CD14-positive monocyte (primary cell): ENCODE measurements at regions not wholly inside any gene's neighbourhood (a gene's known extent, or its start where the extent isn't known, plus 50 kb on each side); places are given as distances from the start of the nearest gene placed in this dataset.

Experiments
- DNase-seq, 3 donors: peaks; one replicate each; pipeline ENCODE4 v3.0.0-alpha.2; 2011 to 2022
- H2AFZ ChIP-seq: 2 replicates; pipeline ENCODE4 v1.6.0; 2012; ENCODE audit warnings: mild to moderate bottlenecking, low read depth, low read length, inconsistent platforms; ENCODE audit not compliant: insufficient read depth, poor library complexity, severe bottlenecking
- H3K27ac ChIP-seq, 2 donors: 1 replicate in 1 of 2; 2 replicates in 1 of 2; pipeline ENCODE4 v1.5.1; 2012 to 2013; ENCODE audit warnings: low read length in 2 of 2, control low read depth in 1 of 2, inconsistent platforms in 1 of 2, low read depth in 1 of 2, mild to moderate bottlenecking in 1 of 2
- H3K27me3 ChIP-seq, 2 donors: one replicate each; pipeline versions ENCODE4 v1.6.0 to v1.6.1; 2011 to 2013; ENCODE audit warnings: low read length in 2 of 2; ENCODE audit not compliant: control insufficient read depth in 2 of 2, insufficient read depth in 2 of 2
- H3K36me3 ChIP-seq, 2 donors: replicated peaks in 1 of 2; 1 replicate in 1 of 2; 2 replicates in 1 of 2; pipeline versions ENCODE4 v1.5.1 to v1.6.1; 2012 to 2013; ENCODE audit warnings: low read length in 2 of 2, control low read depth in 1 of 2, inconsistent platforms in 1 of 2, mild to moderate bottlenecking in 1 of 2; ENCODE audit not compliant: insufficient read depth in 2 of 2, control insufficient read depth in 1 of 2
- H3K4me1 ChIP-seq, 2 donors: 1 replicate in 1 of 2; 2 replicates in 1 of 2; pipeline versions ENCODE4 v1.5.1 to v1.6.1; 2012 to 2013; ENCODE audit warnings: low read length in 2 of 2, control low read depth in 1 of 2, inconsistent platforms in 1 of 2, mild to moderate bottlenecking in 1 of 2, moderate library complexity in 1 of 2; ENCODE audit not compliant: insufficient read depth in 2 of 2, control insufficient read depth in 1 of 2
- H3K4me2 ChIP-seq: replicated peaks from 2 replicates; pipeline ENCODE3; 2012; ENCODE audit warnings: low read length, moderate library complexity, mild to moderate bottlenecking; ENCODE audit not compliant: poor library complexity, severe bottlenecking; ENCODE audit errors: extremely low read depth
- H3K4me3 ChIP-seq, 3 experiments: fragments of 200-600 bp in 1 of 3; sonication (generic) in 1 of 3; replicated peaks in 1 of 3; 1 replicate in 2 of 3; 2 replicates in 1 of 3; pipeline ENCODE4 v1.5.1; 2011 to 2013; ENCODE audit warnings: low read length in 3 of 3, mild to moderate bottlenecking in 3 of 3, control low read depth in 2 of 3, low read depth in 2 of 3, inconsistent platforms in 1 of 3, moderate library complexity in 1 of 3
- H3K79me2 ChIP-seq: 2 replicates; pipeline ENCODE4 v1.6.0; 2012; ENCODE audit warnings: mild to moderate bottlenecking, control low read depth, inconsistent platforms, low read length, moderate library complexity; ENCODE audit not compliant: insufficient read depth
- H3K9ac ChIP-seq: 2 replicates; pipeline ENCODE4 v1.6.0; 2017; ENCODE audit warnings: low read length, mild to moderate bottlenecking; ENCODE audit not compliant: insufficient read depth, poor library complexity, severe bottlenecking
- H3K9me3 ChIP-seq, 2 donors: replicated peaks in 1 of 2; 1 replicate in 1 of 2; 2 replicates in 1 of 2; pipeline versions ENCODE4 v1.5.1 to v1.6.1; 2012 to 2013; ENCODE audit warnings: low read length in 2 of 2, control low read depth in 1 of 2; ENCODE audit not compliant: control insufficient read depth in 1 of 2, insufficient read depth in 1 of 2
- H4K20me1 ChIP-seq: 2 replicates; pipeline ENCODE4 v1.6.0; 2012; ENCODE audit warnings: mild to moderate bottlenecking, low read length, control low read depth, moderate library complexity; ENCODE audit not compliant: insufficient read depth
- H3K27ac Mint-ChIP-seq, 7 donors: one replicate each; pipeline ENCODE4 v1.8.0; 2020; ENCODE audit warnings: mild to moderate bottlenecking in 7 of 7, mixed read lengths in 7 of 7, moderate library complexity in 6 of 7, inconsistent platforms in 2 of 7
- H3K27me3 Mint-ChIP-seq, 3 donors: one replicate each; pipeline ENCODE4 v1.8.0; 2021 to 2022; ENCODE audit warnings: low read depth in 3 of 3, mild to moderate bottlenecking in 3 of 3, mixed read lengths in 3 of 3, moderate library complexity in 3 of 3, inconsistent platforms in 1 of 3
- H3K36me3 Mint-ChIP-seq, 2 donors: one replicate each; pipeline ENCODE4 v1.8.0; 2020; ENCODE audit warnings: mixed read lengths in 2 of 2, inconsistent platforms in 1 of 2, mild to moderate bottlenecking in 1 of 2
- H3K4me1 Mint-ChIP-seq: one replicate; pipeline ENCODE4 v1.8.0; 2020; ENCODE audit warnings: mild to moderate bottlenecking, mixed read lengths
- H3K4me3 Mint-ChIP-seq, 2 donors: one replicate each; pipeline ENCODE4 v1.8.0; 2020; ENCODE audit warnings: mild to moderate bottlenecking in 2 of 2, mixed read lengths in 2 of 2, moderate library complexity in 1 of 2
- H3K9me3 Mint-ChIP-seq, 7 donors: one replicate each; pipeline ENCODE4 v1.8.0; 2020 to 2022; ENCODE audit warnings: mixed read lengths in 7 of 7, mild to moderate bottlenecking in 6 of 7, moderate library complexity in 6 of 7, inconsistent platforms in 2 of 7
- WGBS: methylation state at CpG from one replicate; pipeline ENCODE4 v1.1.5; 2013; ENCODE audit warnings: missing lambda C conversion rate; ENCODE audit not compliant: insufficient coverage; 5-methylcytosine and 5-hydroxymethylcytosine counted together
- intact Hi-C, 2 donors: fragments of 100-400 bp; cut with micrococcal nuclease; formaldehyde crosslinking; loops; one replicate each; pipeline versions ENCODE4 v1.15.0 to v1.15.1; 2023
- TF ChIP-seq, protein P1 (sequence below): fragments of 200-600 bp; IDR thresholded peaks from one replicate; pipeline ENCODE4 v1.8.0; 2022; ENCODE audit warnings: antibody characterized with exemption, mild to moderate bottlenecking

GRCh38 chr2:21860907-21861306 lies 737.1 kb downstream of the TDRD15 start:
- H4K20me1 ChIP-seq, result no peaks in the 10 kb centered on the region
- H3K9me3 ChIP-seq, result peaks cover 3 to 12% of the 10 kb centered on the region in 2 donors
- H3K79me2 ChIP-seq, result no peaks in the 10 kb centered on the region
- Mint-ChIP-seq H3K4me3 (no peak overlapping the region), H3K9me3 (peaks cover 0 to 4% (median 2%) of the 10 kb centered on the region in 7 donors), H3K27ac (no peak overlapping the region), H3K4me1 (no peaks in the 10 kb centered on the region), H3K27me3 (peaks cover 0 to 3% (median 0%) of the 10 kb centered on the region in 3 donors), H3K36me3 (no peaks in the 10 kb centered on the region)
- no peak overlapping the region for H2AFZ ChIP-seq
- H3K4me1 ChIP-seq, result no peaks in the 10 kb centered on the region
- no peak for DNase-seq
- no peak overlapping the region for H3K9ac ChIP-seq
- no peaks in the 10 kb centered on the region for H3K36me3 ChIP-seq
- TF ChIP-seq, protein P1, sequence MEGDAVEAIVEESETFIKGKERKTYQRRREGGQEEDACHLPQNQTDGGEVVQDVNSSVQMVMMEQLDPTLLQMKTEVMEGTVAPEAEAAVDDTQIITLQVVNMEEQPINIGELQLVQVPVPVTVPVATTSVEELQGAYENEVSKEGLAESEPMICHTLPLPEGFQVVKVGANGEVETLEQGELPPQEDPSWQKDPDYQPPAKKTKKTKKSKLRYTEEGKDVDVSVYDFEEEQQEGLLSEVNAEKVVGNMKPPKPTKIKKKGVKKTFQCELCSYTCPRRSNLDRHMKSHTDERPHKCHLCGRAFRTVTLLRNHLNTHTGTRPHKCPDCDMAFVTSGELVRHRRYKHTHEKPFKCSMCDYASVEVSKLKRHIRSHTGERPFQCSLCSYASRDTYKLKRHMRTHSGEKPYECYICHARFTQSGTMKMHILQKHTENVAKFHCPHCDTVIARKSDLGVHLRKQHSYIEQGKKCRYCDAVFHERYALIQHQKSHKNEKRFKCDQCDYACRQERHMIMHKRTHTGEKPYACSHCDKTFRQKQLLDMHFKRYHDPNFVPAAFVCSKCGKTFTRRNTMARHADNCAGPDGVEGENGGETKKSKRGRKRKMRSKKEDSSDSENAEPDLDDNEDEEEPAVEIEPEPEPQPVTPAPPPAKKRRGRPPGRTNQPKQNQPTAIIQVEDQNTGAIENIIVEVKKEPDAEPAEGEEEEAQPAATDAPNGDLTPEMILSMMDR, result no peak
- H3K27me3 ChIP-seq, result no peaks in the 10 kb centered on the region
- WGBS, result no CpG with 5 or more reads among the region's 2 CpGs
- no peak overlapping the region for H3K27ac ChIP-seq
- intact Hi-C loops, result no loop called here
- no peak overlapping the region for H3K4me2 ChIP-seq
- H3K4me3 ChIP-seq, result no peak overlapping the region

DNA sequence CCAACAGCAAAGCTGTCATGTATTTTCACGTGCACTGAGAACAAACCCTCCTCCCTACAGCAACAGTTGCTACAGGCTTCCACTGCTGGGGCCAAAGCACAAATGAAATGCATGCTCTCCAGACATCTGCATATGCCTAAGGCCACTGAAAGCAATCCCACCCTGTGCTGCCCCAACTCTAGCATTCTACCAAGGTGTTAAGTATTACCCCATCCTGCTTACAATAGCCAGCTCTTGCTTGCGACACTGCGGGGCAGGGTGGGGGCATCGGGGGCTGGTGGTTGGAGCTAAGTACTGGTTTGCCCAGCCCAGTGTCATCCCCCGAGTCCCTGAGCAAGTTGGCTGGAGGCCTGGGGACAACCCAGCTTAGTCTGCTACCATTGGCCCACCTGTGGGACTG lies 742.5 kb downstream of the TDRD15 start:
- DNase-seq, result no peak
- intact Hi-C loops, result no loop called here
- Histone ChIP-seq H3K4me2 (no peak overlapping the region), H3K27ac (no peak overlapping the region), H3K27me3 (no peaks in the 10 kb centered on the region), H3K4me1 (no peaks in the 10 kb centered on the region), H3K4me3 (no peak overlapping the region), H3K79me2 (no peaks in the 10 kb centered on the region), H3K9me3 (peaks cover 3 to 12% of the 10 kb centered on the region in 2 donors), H2AFZ (no peak overlapping the region), H3K36me3 (no peaks in the 10 kb centered on the region), H4K20me1 (no peaks in the 10 kb centered on the region), H3K9ac (no peak overlapping the region)
- Mint-ChIP-seq H3K9me3 (peaks cover 0 to 12% (median 2%) of the 10 kb centered on the region in 7 donors), H3K27me3 (no peaks in the 10 kb centered on the region), H3K4me1 (no peaks in the 10 kb centered on the region), H3K36me3 (no peaks in the 10 kb centered on the region), H3K27ac (no peak overlapping the region), H3K4me3 (no peak overlapping the region)
- TF ChIP-seq, protein P1, result no peak
- 54% methylated on average over 1 of the region's 5 CpGs for WGBS
